Ishikawa (cell line): ENCODE measurements at regions not wholly inside any gene's neighbourhood (a gene's known extent, or its start where the extent isn't known, plus 50 kb on each side); places are given as distances from the start of the nearest gene placed in this dataset.

ENCODE experiments used
- CREB1 ChIP-seq: IDR thresholded peaks from 2 replicates; pipeline ENCODE4 v1.6.1; 2012; ENCODE audit warnings: low read depth
- EGR1 ChIP-seq: IDR thresholded peaks from 2 replicates; pipeline ENCODE4 v1.6.1; 2012
- EP300 ChIP-seq: IDR thresholded peaks from 2 replicates; pipeline ENCODE4 v1.6.1; 2012; ENCODE audit warnings: borderline replicate concordance
- RAD21 ChIP-seq: IDR thresholded peaks from 2 replicates; pipeline ENCODE4 v1.6.1; 2012; ENCODE audit warnings: low read depth
- TEAD4 ChIP-seq: IDR thresholded peaks from 2 replicates; pipeline ENCODE4 v1.6.1; 2012
- TF ChIP-seq, protein P1 (sequence below): IDR thresholded peaks from 2 replicates; pipeline ENCODE4 v1.6.1; 2012

DNA sequence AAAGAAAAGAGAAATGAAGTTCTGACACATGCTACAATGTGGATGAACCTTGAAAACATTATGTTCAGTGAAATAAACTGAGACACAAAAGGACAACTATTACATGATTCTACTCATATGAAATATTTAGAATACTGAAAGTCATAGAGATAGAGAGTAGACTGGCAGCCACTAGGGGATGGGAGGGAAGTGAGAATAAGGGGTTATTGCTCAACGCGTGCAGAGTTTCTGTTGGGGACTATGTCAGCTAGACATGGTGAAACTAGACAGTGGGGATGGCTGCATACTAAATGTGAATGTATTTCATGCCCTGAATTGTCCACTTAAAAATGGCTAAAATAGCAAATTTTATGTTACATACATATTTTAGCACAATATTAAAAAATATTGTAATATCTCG, 108.7 kb upstream of the ATL2 start:
- TF ChIP-seq EP300 (no peak), EGR1 (no peak), TEAD4 (no peak), RAD21 (no peak), CREB1 (no peak)
- TF ChIP-seq, protein P1, sequence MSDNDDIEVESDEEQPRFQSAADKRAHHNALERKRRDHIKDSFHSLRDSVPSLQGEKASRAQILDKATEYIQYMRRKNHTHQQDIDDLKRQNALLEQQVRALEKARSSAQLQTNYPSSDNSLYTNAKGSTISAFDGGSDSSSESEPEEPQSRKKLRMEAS, result no peak
